ENCODE measurements at regions not wholly inside any gene's neighbourhood (a gene's known extent, or its start where the extent isn't known, plus 50 kb on each side); places are given as distances from the start of the nearest gene placed in this dataset.

DNA sequence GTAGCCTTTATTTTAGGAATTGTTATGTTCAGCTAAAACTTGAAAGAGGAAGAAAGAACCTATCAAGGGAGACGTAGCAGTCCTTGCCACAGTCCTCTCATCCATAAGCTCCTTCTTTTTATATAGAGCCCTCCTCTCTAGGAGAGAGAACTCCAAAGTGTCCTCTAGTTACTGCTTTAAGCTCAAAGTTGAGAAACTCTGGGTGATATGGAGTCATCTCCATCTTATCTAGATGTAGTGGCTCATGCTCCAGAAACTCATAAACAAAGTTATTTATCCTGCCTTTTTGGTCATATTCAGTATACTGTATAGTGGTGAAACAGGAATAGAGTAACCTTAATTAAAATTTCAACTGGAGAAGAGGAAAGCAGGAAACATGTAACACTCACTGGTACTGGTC is 90.4 kb upstream of the ATF7IP start:
- H3K23ac ChIP-seq (ENCODE audit: insufficient read length, low read depth, low read length), result no peak overlapping the region
- no peak overlapping the region for H3K4ac ChIP-seq (ENCODE audit: low read depth, low read length)
- no peak overlapping the region for H3K56ac ChIP-seq (ENCODE audit: insufficient read length, low read depth, low read length)
- no peak overlapping the region for H2BK120ac ChIP-seq (ENCODE audit: low read depth, low read length, poor library complexity, severe bottlenecking)
- Mint-ChIP-seq H3K4me1 (peaks cover 6 to 16% of the 10 kb centered on the region in 2 experiments; a peak in 1 of 4 replicates), H3K36me3 (ENCODE audit: insufficient read depth in 1 of 3, low read depth in 3 of 3) (peaks cover 2 to 26% (median 5%) of the 10 kb centered on the region in 3 experiments; a peak in 4 of 7 replicates), H3K4me3 (no peak overlapping the region), H3K9me3 (peaks cover 9 to 11% of the 10 kb centered on the region in 2 experiments), H3K27ac (no peak overlapping the region), H3K27me3 (ENCODE audit: low read depth) (peaks cover 27% of the 10 kb centered on the region)
- H3K27ac ChIP-seq (ENCODE audit: insufficient read length, low read depth, low read length), result no peak overlapping the region
- H2AFZ ChIP-seq (ENCODE audit: low read length), result no peak overlapping the region
- H4K91ac ChIP-seq (ENCODE audit: insufficient read length, low read depth, low read length), result no peak overlapping the region
- no peak overlapping the region for H2BK15ac ChIP-seq (ENCODE audit: low read depth, low read length)
- H3K79me1 ChIP-seq (ENCODE audit: insufficient read depth, low read depth, low read length, poor library complexity, severe bottlenecking), result no peaks in the 10 kb centered on the region
- no peak overlapping the region for H3T11ph ChIP-seq (ENCODE audit: low read length)
- H3K4me2 ChIP-seq (ENCODE audit: insufficient read depth, insufficient read length, low read length), result no peak overlapping the region
- H4K8ac ChIP-seq (replicated peaks; ENCODE audit: insufficient read length, low read depth, low read length), result no peak overlapping the region
- no peak overlapping the region for H2AK5ac ChIP-seq (ENCODE audit: insufficient read length, low read length)
- no peak overlapping the region for H2BK12ac ChIP-seq (ENCODE audit: insufficient read length, low read depth, low read length)
- H3K9me3 ChIP-seq (ENCODE audit: control insufficient read depth, low read depth, low read length), result no peaks in the 10 kb centered on the region
- no peak overlapping the region for H3K9ac ChIP-seq (ENCODE audit: extremely low read depth, insufficient read length, low read length)
- H3K23me2 ChIP-seq (ENCODE audit: insufficient read length, low read depth, low read length, poor library complexity, severe bottlenecking), result no peaks in the 10 kb centered on the region
- H3K27me3 ChIP-seq (ENCODE audit: insufficient read depth, low read length), result peaks cover 2% of the 10 kb centered on the region; the same call in 1 of the 2 replicates
- no peak for DNase-seq
- no peak overlapping the region for H3K14ac ChIP-seq (ENCODE audit: insufficient read depth, low read length)
- H3K79me2 ChIP-seq (ENCODE audit: insufficient read depth, low read length), result no peaks in the 10 kb centered on the region
- H3K4me1 ChIP-seq (ENCODE audit: insufficient read depth, low read length), result no peaks in the 10 kb centered on the region
- no peak overlapping the region for H4K5ac ChIP-seq (ENCODE audit: insufficient read length, low read depth, low read length)
- H3K18ac ChIP-seq (ENCODE audit: insufficient read length, low read depth, low read length), result no peak overlapping the region
- H2BK20ac ChIP-seq (ENCODE audit: low read depth, low read length, poor library complexity, severe bottlenecking), result no peak overlapping the region
- TF ChIP-seq, protein P1, sequence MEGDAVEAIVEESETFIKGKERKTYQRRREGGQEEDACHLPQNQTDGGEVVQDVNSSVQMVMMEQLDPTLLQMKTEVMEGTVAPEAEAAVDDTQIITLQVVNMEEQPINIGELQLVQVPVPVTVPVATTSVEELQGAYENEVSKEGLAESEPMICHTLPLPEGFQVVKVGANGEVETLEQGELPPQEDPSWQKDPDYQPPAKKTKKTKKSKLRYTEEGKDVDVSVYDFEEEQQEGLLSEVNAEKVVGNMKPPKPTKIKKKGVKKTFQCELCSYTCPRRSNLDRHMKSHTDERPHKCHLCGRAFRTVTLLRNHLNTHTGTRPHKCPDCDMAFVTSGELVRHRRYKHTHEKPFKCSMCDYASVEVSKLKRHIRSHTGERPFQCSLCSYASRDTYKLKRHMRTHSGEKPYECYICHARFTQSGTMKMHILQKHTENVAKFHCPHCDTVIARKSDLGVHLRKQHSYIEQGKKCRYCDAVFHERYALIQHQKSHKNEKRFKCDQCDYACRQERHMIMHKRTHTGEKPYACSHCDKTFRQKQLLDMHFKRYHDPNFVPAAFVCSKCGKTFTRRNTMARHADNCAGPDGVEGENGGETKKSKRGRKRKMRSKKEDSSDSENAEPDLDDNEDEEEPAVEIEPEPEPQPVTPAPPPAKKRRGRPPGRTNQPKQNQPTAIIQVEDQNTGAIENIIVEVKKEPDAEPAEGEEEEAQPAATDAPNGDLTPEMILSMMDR (conservative IDR thresholded peaks at IDR 0.05), result no peak
- no CpG with 5 or more reads among the region's 1 CpG for WGBS (ENCODE audit: extremely low coverage, insufficient read length, low lambda C conversion rate)
- H4K20me1 ChIP-seq (ENCODE audit: control insufficient read depth, insufficient read depth, insufficient read length), result no peaks in the 10 kb centered on the region
- no peak overlapping the region for H2BK5ac ChIP-seq (ENCODE audit: insufficient read length, low read length)
